ENCODE measurements at regions not wholly inside any gene's neighbourhood (a gene's known extent, or its start where the extent isn't known, plus 50 kb on each side); places are given as distances from the start of the nearest gene placed in this dataset.

DNA sequence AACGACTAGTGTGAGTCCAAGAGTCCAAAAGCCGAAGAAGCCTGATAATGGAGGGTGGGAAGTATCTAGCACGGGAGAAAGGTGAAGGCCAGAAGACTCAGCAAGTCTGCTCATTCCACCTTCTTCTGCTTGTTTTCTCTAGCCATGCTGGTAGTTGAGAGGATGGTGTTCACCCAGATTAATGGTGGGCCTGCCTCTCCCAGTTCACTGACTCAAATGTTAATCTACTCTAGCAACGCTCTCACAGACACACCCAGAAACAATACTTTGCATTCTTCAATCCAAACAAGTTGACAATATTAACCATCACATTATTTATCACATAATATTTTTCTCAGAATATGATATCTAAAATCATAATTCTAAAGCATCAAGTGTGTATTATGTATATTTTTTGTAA is 1055.1 kb upstream of the PCDH10 start:
- TF ChIP-seq POLR2A (IDR thresholded peaks at IDR 0.05) (no peak), POLR2AphosphoS5 (IDR thresholded peaks at IDR 0.05) (no peak)
- TF ChIP-seq, protein P1, sequence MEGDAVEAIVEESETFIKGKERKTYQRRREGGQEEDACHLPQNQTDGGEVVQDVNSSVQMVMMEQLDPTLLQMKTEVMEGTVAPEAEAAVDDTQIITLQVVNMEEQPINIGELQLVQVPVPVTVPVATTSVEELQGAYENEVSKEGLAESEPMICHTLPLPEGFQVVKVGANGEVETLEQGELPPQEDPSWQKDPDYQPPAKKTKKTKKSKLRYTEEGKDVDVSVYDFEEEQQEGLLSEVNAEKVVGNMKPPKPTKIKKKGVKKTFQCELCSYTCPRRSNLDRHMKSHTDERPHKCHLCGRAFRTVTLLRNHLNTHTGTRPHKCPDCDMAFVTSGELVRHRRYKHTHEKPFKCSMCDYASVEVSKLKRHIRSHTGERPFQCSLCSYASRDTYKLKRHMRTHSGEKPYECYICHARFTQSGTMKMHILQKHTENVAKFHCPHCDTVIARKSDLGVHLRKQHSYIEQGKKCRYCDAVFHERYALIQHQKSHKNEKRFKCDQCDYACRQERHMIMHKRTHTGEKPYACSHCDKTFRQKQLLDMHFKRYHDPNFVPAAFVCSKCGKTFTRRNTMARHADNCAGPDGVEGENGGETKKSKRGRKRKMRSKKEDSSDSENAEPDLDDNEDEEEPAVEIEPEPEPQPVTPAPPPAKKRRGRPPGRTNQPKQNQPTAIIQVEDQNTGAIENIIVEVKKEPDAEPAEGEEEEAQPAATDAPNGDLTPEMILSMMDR (IDR thresholded peaks at IDR 0.05 in 8 of 11, conservative IDR thresholded peaks at IDR 0.05 in 3 of 11): no peak

Data from spleen (tissue), 7 donors.